Memory B cell (primary cell): ENCODE measurements at regions not wholly inside any gene's neighbourhood (a gene's known extent, or its start where the extent isn't known, plus 50 kb on each side); places are given as distances from the start of the nearest gene placed in this dataset.

Experiments used
- ATAC-seq: fragments of 150-1000 bp; cut with Tn5 transposase; 2 replicates; pipeline ENCODE4 v1.10.0; 2021; ENCODE audit warnings: low read depth, mild to moderate bottlenecking, moderate library complexity
- DNase-seq, 2 donors: peaks; one replicate each; pipeline ENCODE4 v3.0.0; 2022; ENCODE audit warnings: low spot score in 2 of 2
- H3K27ac Mint-ChIP-seq: one replicate; pipeline ENCODE4 v1.8.0; 2022; ENCODE audit warnings: mild to moderate bottlenecking, moderate library complexity, mixed read lengths
- H3K27me3 Mint-ChIP-seq: one replicate; pipeline ENCODE4 v1.8.0; 2022; ENCODE audit warnings: mixed read lengths
- H3K36me3 Mint-ChIP-seq: one replicate; pipeline ENCODE4 v1.8.0; 2022; ENCODE audit warnings: mild to moderate bottlenecking, mixed read lengths
- H3K4me1 Mint-ChIP-seq: one replicate; pipeline ENCODE4 v1.8.0; 2022; ENCODE audit warnings: mixed read lengths
- H3K4me3 Mint-ChIP-seq: one replicate; pipeline ENCODE4 v1.8.0; 2022; ENCODE audit warnings: mild to moderate bottlenecking, moderate library complexity, mixed read lengths
- H3K9me3 Mint-ChIP-seq: one replicate; pipeline ENCODE4 v1.8.0; 2022; ENCODE audit warnings: mixed read lengths

- peaks cover 2% of the 10 kb centered on the region for H3K27me3 Mint-ChIP-seq
- peaks cover 15% of the 10 kb centered on the region for H3K9me3 Mint-ChIP-seq
- DNase-seq (no peak), ATAC-seq (no peak)
- H3K4me3 Mint-ChIP-seq = no peak overlapping the region
- H3K36me3 Mint-ChIP-seq = peaks cover 3% of the 10 kb centered on the region
- H3K4me1 Mint-ChIP-seq = no peaks in the 10 kb centered on the region
- H3K27ac Mint-ChIP-seq = no peak overlapping the region
These were observed 59.0 kb upstream of the ZNF726 start for GRCh38 chr19:23855676-23856075.

DNA sequence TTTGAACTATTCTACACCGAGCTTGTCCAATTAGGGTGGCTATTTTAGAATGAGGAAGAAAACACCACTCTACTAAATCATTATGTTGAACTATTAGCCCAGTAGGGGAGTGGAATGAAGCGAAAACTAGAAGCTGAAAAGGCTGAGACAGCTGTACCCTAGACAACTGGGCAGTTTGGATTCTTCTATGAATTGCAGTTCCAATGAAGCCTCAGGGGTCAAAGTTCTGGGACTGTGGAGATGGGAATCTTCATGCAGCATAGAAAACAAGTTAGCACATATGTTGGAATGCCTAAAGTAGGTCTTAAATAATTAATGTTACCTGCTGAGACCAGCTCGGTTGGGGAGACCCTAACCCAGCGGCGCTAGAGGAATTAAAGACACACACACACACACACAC is 62.7 kb upstream of the ZNF726 start:
- no peak for DNase-seq
- peaks cover 14% of the 10 kb centered on the region for H3K9me3 Mint-ChIP-seq
- ATAC-seq = no peak
- no peaks in the 10 kb centered on the region for H3K4me1 Mint-ChIP-seq
- H3K27ac Mint-ChIP-seq = no peak overlapping the region
- peaks cover 3% of the 10 kb centered on the region for H3K36me3 Mint-ChIP-seq
- no peak overlapping the region for H3K4me3 Mint-ChIP-seq
- H3K27me3 Mint-ChIP-seq = peaks cover 2% of the 10 kb centered on the region

- no peak for DNase-seq
- Mint-ChIP-seq H3K4me3 (no peak overlapping the region), H3K27me3 (no peaks in the 10 kb centered on the region), H3K36me3 (peaks cover 6% of the 10 kb centered on the region), H3K9me3 (peaks cover 18% of the 10 kb centered on the region), H3K27ac (no peak overlapping the region), H3K4me1 (no peaks in the 10 kb centered on the region)
- ATAC-seq = no peak
These were observed 74.1 kb upstream of the ZNF681 start for GRCh38 chr19:23832717-23833327.

GRCh38 chr19:23823952-23824389 is 65.3 kb upstream of the ZNF681 start:
- Mint-ChIP-seq H3K9me3 (peaks cover 13% of the 10 kb centered on the region), H3K27me3 (no peaks in the 10 kb centered on the region), H3K4me3 (no peak overlapping the region), H3K36me3 (peaks cover 10% of the 10 kb centered on the region), H3K27ac (peak overlapping the region; percentile 82), H3K4me1 (no peaks in the 10 kb centered on the region)
- peak in 1 of 2 donors; percentile 9 for DNase-seq
- ATAC-seq = peak; percentile 92

GRCh38 chr19:23822735-23823134 is 64.0 kb upstream of the ZNF681 start:
- no peak for ATAC-seq
- DNase-seq = no peak
- Mint-ChIP-seq H3K9me3 (peaks cover 13% of the 10 kb centered on the region), H3K4me1 (no peaks in the 10 kb centered on the region), H3K4me3 (no peak overlapping the region), H3K27ac (no peak overlapping the region), H3K27me3 (no peaks in the 10 kb centered on the region), H3K36me3 (peaks cover 10% of the 10 kb centered on the region)

GRCh38 chr19:23817519-23817918 is 58.8 kb upstream of the ZNF681 start:
- Mint-ChIP-seq H3K36me3 (peaks cover 9% of the 10 kb centered on the region), H3K27me3 (no peaks in the 10 kb centered on the region), H3K4me3 (no peak overlapping the region), H3K9me3 (peaks cover 8% of the 10 kb centered on the region), H3K27ac (no peak overlapping the region), H3K4me1 (no peaks in the 10 kb centered on the region)
- DNase-seq = no peak
- no peak for ATAC-seq

- Mint-ChIP-seq H3K27ac (no peak overlapping the region), H3K4me1 (no peaks in the 10 kb centered on the region), H3K36me3 (peaks cover 7% of the 10 kb centered on the region), H3K27me3 (no peaks in the 10 kb centered on the region), H3K4me3 (no peak overlapping the region), H3K9me3 (peaks cover 1% of the 10 kb centered on the region)
- DNase-seq = no peak
- no peak for ATAC-seq
These were observed 51.8 kb upstream of the ZNF681 start for GRCh38 chr19:23810496-23810895.
